ENCODE measurements at regions not wholly inside any gene's neighbourhood (a gene's known extent, or its start where the extent isn't known, plus 50 kb on each side); places are given as distances from the start of the nearest gene placed in this dataset.
A peak's percentile ranks its signal among the peaks of the same experiment; 100 is the strongest.
"Not testable (repeated sequence)": the region's sequence is repeated elsewhere in the genome, so short reads cannot be mapped to it uniquely, and the experiment has no call there.

- peak; percentile 35 for DNase-seq (ENCODE audit: low spot score)
Observed at GRCh38 chr4:67332627-67333026, 212.7 kb downstream of the CENPC start.

- no peak for DNase-seq (ENCODE audit: low spot score)
Observed at GRCh38 chr4:67328393-67328792, 216.9 kb downstream of the CENPC start.

DNA sequence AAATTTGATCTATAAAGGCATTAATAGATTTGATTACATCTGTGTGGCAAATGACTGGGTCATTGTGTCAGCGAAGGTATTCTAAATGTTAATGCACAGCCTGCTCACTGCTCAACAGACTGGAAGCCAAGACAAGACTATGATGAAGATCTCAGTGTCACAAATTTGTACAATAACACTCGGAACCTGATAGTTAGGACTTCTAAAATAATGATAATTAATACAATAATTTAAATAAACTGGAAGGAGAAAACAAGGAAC is 217.4 kb downstream of the CENPC start:
- no peak for DNase-seq (ENCODE audit: low spot score)

DNA sequence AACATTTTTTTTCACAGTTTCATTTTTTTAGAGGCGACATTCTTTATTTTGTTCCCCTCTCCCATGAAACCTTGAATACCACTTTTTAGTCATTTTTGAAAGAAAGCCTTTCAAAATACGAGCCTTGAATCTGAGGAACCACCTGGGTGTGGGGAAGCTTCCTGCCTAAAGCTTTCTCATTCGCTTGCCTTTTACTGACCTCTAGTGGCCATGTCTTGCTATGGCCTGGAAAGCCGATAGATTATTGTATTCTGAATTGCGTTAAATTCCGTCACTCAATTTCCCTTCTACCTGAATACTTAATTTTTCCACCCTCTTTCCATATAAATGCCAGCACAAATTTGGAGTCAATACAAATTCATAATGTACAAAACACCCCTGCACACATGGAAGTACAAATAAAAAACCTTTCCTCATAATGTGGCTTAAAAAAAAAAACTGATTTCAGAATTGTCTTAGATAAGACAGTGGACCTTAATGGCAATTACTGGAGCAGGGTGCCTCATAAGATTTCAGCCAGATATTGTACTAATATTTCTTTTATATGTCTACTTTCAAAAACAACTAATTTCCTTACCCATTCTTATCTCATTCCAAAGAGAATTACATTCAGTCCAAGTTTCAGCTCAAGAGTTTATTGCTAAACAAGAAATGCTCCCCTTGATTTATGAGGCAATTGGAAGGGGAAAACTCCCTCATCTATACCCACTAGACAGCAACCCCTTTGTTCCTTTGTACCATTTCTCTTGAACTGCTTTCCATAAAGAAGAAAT is 217.9 kb downstream of the CENPC start:
- DNase-seq (ENCODE audit: low spot score): peak; percentile 61

DNA sequence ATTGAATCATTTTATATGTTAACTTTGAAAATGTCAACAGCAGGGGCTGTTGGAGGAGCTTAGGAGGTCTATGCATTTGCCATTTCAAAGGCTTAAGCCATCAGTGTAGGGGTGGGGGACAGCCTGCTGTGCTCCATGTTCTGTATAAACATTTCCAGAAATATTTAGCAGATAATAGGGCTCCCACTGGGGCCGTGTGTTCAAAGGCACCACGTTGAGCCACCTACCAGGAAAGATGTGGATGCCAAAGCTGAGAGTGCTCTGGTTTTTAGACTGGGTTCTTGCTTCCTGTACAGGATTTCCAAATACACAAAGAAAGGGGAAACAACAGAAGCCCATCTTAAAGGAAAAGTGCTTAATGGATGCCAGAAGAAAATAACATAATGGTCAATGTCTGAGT is 219.5 kb downstream of the CENPC start:
- DNase-seq (ENCODE audit: low spot score): no peak

GRCh38 chr4:67320645-67321044 is 224.7 kb downstream of the CENPC start:
- DNase-seq (ENCODE audit: low spot score): no peak

- DNase-seq (ENCODE audit: low spot score): not testable (repeated sequence)
Observed at GRCh38 chr4:67319607-67320006, 225.7 kb downstream of the CENPC start.

DNA sequence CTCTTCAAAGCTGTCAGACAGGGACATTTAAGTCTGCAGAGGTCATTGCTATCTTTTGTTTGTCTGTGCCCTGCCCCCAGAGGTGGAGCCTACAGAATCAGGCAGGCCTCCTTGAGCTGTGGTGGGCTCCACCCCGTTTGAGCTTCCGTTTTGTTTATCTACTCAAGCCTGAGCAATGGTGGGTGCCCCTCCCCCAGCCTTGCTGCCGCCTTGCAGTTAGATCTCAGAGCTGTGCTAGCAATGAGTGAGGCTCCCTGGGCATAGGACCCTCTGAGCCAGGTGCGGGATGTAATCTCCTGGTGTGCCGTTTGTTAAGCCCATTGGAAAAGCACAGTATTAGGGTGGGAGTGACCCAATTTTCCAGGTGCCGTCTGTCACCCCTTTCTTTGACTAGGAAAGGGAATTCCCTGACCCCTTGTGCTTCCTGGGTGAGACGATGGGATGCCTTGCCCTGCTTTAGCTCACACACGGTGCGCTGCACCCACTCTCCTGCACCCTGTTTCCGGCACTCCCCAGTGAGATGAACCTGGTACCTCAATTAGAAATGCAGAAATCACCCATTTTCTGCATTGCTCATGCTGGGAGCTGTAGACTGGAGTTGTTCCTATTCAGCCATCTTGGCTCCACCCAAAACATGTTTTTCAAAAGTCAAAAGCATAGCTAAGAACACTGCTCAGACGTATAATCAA is 244.7 kb downstream of the CENPC start:
- not testable (repeated sequence) for DNase-seq (ENCODE audit: low spot score)

DNA sequence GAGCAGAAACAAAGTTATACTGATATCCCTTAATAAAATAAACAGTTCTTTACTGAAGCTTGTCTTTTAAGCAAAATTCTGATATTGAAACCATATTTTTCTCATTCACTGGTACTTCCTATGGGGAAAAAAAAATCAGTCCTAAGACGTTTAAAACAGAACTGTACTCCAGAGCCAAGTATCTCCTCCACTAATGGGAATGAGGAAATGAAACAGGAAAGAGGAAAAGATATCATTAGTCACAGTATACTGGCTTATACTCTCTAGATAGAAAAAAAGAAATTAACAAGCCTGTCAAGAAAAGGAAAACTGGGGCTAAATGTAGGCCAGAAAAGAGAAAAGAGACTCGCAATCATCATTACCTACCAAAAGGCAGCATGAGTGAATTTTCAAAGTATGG is 252.7 kb downstream of the CENPC start:
- DNase-seq (ENCODE audit: low spot score): no peak

GRCh38 chr4:67292045-67292444 is 253.3 kb downstream of the CENPC start:
- DNase-seq (ENCODE audit: low spot score): no peak

DNA sequence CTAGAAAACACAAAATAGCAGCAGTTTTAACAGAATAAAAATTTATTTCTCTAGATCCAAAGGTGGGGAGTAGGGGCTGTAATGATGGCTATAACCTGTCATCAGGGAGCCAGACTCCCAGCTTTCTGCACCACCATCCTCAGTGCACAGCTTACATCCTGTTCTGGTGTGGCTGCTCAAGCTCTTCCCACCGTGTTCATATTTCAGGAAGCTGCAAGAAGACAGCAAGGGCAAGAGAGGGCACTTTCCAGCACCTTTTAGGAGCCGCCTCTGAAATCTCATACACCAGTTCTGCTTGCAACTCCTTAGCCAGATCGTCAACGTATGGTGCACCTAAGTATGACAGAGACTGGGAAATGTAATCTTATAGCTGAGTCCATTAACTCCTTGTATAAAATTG is 253.7 kb downstream of the CENPC start:
- no peak for DNase-seq (ENCODE audit: low spot score)

DNA sequence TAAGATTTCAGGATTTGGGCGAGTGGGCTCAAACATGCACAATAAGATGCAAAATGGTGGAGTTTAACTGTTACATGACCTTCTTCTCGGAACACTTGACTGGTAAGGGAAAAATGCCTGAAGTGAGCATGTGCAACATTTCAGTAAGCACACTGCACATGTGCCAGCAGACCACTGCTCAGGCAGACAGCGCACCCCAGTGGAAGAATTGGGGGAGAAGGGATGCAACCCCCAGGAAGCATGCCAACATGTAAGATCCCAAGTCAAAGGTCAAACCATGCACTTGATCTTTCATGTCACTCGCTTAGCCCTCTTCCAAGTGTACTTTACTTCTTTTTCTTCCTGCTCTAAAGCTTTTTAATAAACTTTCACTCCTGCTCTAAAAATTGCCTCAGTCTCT is 256.3 kb downstream of the CENPC start:
- no peak for DNase-seq (ENCODE audit: low spot score)

- DNase-seq (ENCODE audit: low spot score): no peak
Observed at GRCh38 chr4:67286724-67287123, 258.6 kb downstream of the CENPC start.

DNA sequence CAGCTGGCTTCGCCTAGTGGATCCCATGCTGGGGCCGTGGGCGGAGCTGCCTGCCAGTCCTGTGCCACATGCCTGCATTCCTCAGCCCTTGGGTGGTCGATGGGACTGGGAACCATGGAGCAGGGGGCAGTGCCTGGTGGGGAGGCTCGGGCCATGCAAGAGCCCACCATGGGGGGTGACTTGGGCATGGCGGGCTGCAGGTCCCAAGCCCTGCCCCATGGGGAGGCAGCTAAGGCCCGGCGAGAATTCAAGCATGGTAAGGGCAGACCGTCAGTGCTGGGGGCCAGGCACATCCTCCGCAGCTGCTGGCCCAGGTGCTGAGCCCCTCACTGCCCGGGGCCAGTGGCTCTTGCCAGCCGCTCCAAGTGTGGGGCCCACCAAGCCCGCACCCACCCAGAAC is 262.6 kb downstream of the CENPC start:
- no peak for DNase-seq (ENCODE audit: low spot score)

DNA sequence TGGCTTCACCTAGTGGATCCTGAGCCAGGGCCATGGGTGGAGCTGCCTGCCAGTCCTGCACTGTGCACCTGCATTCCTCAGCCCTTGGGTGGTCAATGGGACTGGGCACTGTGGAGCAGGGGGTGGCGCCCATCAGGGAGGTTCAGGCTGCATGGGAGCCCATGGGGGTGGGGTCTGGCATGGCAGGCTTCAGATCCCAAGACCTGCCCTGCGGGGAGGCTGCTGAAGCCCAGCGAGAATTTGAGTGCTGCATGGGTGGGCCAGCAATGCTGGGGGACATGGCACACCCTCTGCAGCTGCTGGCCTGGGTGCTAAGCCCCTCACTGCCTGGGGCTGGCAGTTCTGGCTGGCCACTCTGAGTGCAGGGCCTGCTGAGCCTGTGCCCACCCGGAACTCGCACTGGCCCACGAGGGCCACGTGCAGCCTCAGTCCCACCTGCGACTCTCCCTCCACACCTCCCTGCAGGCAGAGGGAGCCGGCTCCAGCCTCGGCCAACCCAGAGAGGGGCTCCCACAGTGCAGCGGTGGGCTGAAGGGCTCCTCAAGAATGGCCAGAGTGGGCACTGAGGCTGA is 270.0 kb downstream of the CENPC start:
- DNase-seq (ENCODE audit: low spot score): no peak

DNA sequence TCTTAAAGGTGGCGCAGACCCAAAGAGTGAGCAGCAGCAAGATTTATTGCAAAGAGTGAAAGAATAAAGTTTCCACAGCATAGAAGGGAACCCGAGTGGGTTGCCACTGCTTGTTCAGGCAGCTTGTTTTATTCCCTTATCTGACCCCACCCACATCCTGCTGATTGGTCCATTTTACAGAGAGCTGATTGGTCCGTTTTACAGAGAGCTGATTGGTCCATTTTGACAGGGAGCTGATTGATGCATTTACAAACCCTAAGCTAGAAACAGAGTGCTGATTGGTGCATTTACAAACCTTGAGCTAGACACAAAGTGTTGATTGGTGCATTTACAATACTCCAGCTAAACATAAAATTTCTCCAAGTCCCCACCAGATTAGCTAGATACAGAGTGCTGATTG is 270.6 kb downstream of the CENPC start:
- not testable (repeated sequence) for DNase-seq (ENCODE audit: low spot score)

DNA sequence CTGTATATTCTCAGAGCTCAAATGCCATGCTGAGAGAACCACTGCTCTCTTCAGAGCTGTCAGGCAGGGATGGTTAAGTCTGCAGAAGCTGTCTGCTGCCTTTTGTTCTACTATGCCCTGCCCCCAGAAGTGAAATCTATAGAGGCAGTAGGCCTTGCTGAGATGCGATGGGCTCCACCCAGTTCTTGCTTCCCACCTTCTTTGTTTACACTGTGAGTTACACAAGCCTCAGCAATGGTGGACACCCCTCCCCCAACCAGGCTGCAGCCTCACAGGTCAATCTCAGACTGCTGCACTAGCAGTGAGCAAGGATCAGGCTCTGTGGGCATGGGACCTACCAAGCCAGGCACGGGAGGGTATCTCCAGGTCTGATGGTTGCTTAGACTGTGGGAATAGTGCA is 271.6 kb downstream of the CENPC start:
- no peak for DNase-seq (ENCODE audit: low spot score)

GRCh38 chr4:67261971-67262370 is 283.3 kb downstream of the CENPC start:
- DNase-seq (ENCODE audit: low spot score): no peak

DNA sequence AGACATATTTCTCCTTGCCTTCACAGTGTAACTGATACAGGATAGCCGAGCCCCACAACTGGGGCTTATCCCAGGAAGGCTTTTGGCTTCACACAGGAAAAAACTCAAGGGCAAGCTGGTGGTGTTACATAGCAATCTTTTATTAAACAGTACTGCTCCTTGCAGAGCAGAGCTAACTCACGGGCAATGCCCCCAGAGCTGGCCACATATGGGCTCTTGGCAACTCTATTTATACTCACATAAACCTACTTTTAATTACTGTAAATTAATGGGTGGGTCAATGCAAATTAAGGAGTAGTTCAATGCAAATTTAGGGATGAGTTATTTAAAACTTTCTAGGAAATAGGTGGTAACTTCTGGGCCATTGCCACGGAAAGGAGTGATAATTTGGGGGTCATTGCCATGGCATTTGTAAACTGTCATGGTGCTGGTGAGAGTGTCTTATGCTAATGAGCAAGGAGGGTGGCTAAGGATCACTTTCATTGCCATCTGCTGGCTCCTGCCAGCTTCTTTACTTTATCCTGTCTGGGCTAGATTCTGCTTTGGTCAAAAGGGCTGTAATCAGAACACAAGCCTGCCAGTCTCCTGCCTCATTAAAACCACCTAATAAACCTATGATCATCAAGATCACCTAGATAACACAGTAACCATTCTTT is 288.8 kb downstream of the CENPC start:
- DNase-seq (ENCODE audit: low spot score): no peak

- DNase-seq (ENCODE audit: low spot score): no peak
Observed at GRCh38 chr4:67250131-67250896, 295.0 kb downstream of the CENPC start.

GRCh38 chr4:67236788-67237187 is 308.5 kb downstream of the CENPC start:
- DNase-seq (ENCODE audit: low spot score): no peak

- DNase-seq (ENCODE audit: low spot score): no peak
Observed at GRCh38 chr4:67236318-67236717, 309.0 kb downstream of the CENPC start.

All from kidney tubule cell (primary cell).